Stomach smooth muscle (tissue), 2 donors: ENCODE measurements at regions not wholly inside any gene's neighbourhood (a gene's known extent, or its start where the extent isn't known, plus 50 kb on each side); places are given as distances from the start of the nearest gene placed in this dataset.

Experiments
- H3K27ac ChIP-seq: one replicate; pipeline ENCODE4 v1.7.0; 2013; ENCODE audit warnings: mild to moderate bottlenecking, low read length, inconsistent platforms
- H3K27me3 ChIP-seq, 2 donors: one replicate each; pipeline ENCODE4 v1.7.0; 2013; ENCODE audit warnings: low read length in 2 of 2; ENCODE audit not compliant: insufficient read depth in 2 of 2, control insufficient read depth in 1 of 2
- H3K36me3 ChIP-seq, 2 donors: one replicate each; pipeline ENCODE4 v1.7.0; 2013; ENCODE audit warnings: low read length in 2 of 2; ENCODE audit not compliant: control insufficient read depth in 2 of 2, insufficient read depth in 2 of 2
- H3K4me1 ChIP-seq: one replicate; pipeline ENCODE4 v1.7.0; 2013; ENCODE audit warnings: low read length; ENCODE audit not compliant: control insufficient read depth, insufficient read depth
- H3K4me3 ChIP-seq, 2 donors: one replicate each; pipeline ENCODE4 v1.7.0; 2013; ENCODE audit warnings: low read length in 2 of 2
- H3K9ac ChIP-seq, 2 donors: one replicate each; pipeline ENCODE4 v1.7.0; 2013; ENCODE audit warnings: low read length in 2 of 2, mild to moderate bottlenecking in 1 of 2
- H3K9me3 ChIP-seq, 2 donors: one replicate each; pipeline ENCODE4 v1.7.0; 2013; ENCODE audit warnings: low read length in 2 of 2; ENCODE audit not compliant: control insufficient read depth in 2 of 2
- donor health status: healthy.
- donor health status: Pancreatic carcinoma.

- Histone ChIP-seq H3K4me3 (no peak overlapping the region), H3K27ac (no peak overlapping the region), H3K9me3 (no peaks in the 10 kb centered on the region), H3K4me1 (no peaks in the 10 kb centered on the region), H3K36me3 (no peaks in the 10 kb centered on the region), H3K9ac (no peak overlapping the region), H3K27me3 (no peaks in the 10 kb centered on the region)
Observed at GRCh38 chr5:89575319-89575718, 692.3 kb upstream of the MEF2C start.

GRCh38 chr5:89573345-89573744 lies 690.4 kb upstream of the MEF2C start:
- H3K4me3 ChIP-seq, result no peak overlapping the region
- no peaks in the 10 kb centered on the region for H3K9me3 ChIP-seq
- H3K4me1 ChIP-seq, result no peaks in the 10 kb centered on the region
- no peaks in the 10 kb centered on the region for H3K36me3 ChIP-seq
- no peaks in the 10 kb centered on the region for H3K27me3 ChIP-seq
- no peak overlapping the region for H3K27ac ChIP-seq
- H3K9ac ChIP-seq, result no peak overlapping the region

GRCh38 chr5:89572696-89573095 lies 689.7 kb upstream of the MEF2C start:
- Histone ChIP-seq H3K4me1 (no peaks in the 10 kb centered on the region), H3K27me3 (no peaks in the 10 kb centered on the region), H3K4me3 (no peak overlapping the region), H3K9me3 (no peaks in the 10 kb centered on the region), H3K36me3 (no peaks in the 10 kb centered on the region), H3K9ac (no peak overlapping the region), H3K27ac (no peak overlapping the region)

GRCh38 chr5:89570557-89570956 lies 687.6 kb upstream of the MEF2C start:
- no peaks in the 10 kb centered on the region for H3K9me3 ChIP-seq
- H3K4me1 ChIP-seq, result no peaks in the 10 kb centered on the region
- no peak overlapping the region for H3K4me3 ChIP-seq

GRCh38 chr5:89566340-89566739 lies 683.4 kb upstream of the MEF2C start:
- no peak overlapping the region for H3K4me3 ChIP-seq
- no peaks in the 10 kb centered on the region for H3K36me3 ChIP-seq
- H3K27ac ChIP-seq, result no peak overlapping the region
- H3K27me3 ChIP-seq, result no peaks in the 10 kb centered on the region
- H3K4me1 ChIP-seq, result no peaks in the 10 kb centered on the region
- H3K9me3 ChIP-seq, result no peaks in the 10 kb centered on the region
- H3K9ac ChIP-seq, result no peak overlapping the region

More at GRCh38 chr5:89570557-89570956, 687.6 kb upstream of the MEF2C start:
- H3K36me3 ChIP-seq, result no peaks in the 10 kb centered on the region
- H3K27me3 ChIP-seq, result no peaks in the 10 kb centered on the region
- no peak overlapping the region for H3K27ac ChIP-seq
- no peak overlapping the region for H3K9ac ChIP-seq

- H3K4me1 ChIP-seq, result no peaks in the 10 kb centered on the region
- H3K9ac ChIP-seq, result no peak overlapping the region
- no peaks in the 10 kb centered on the region for H3K36me3 ChIP-seq
- no peak overlapping the region for H3K4me3 ChIP-seq
- H3K9me3 ChIP-seq, result no peaks in the 10 kb centered on the region
- H3K27ac ChIP-seq, result no peak overlapping the region
- H3K27me3 ChIP-seq, result no peaks in the 10 kb centered on the region
Observed at GRCh38 chr5:89560696-89561095, 677.7 kb upstream of the MEF2C start.

- H3K9ac ChIP-seq, result no peak overlapping the region
- no peaks in the 10 kb centered on the region for H3K4me1 ChIP-seq
- no peak overlapping the region for H3K4me3 ChIP-seq
- H3K27me3 ChIP-seq, result no peaks in the 10 kb centered on the region
- no peak overlapping the region for H3K27ac ChIP-seq
- no peaks in the 10 kb centered on the region for H3K36me3 ChIP-seq
- no peaks in the 10 kb centered on the region for H3K9me3 ChIP-seq
Observed at GRCh38 chr5:89556215-89556913, 673.4 kb upstream of the MEF2C start.

GRCh38 chr5:89546657-89547056 lies 663.7 kb upstream of the MEF2C start:
- no peak overlapping the region for H3K4me3 ChIP-seq
- no peaks in the 10 kb centered on the region for H3K9me3 ChIP-seq
- no peak overlapping the region for H3K9ac ChIP-seq
- H3K27me3 ChIP-seq, result no peaks in the 10 kb centered on the region
- H3K27ac ChIP-seq, result no peak overlapping the region
- no peaks in the 10 kb centered on the region for H3K36me3 ChIP-seq
- peaks cover 4% of the 10 kb centered on the region for H3K4me1 ChIP-seq

GRCh38 chr5:89545626-89546025 lies 662.6 kb upstream of the MEF2C start:
- Histone ChIP-seq H3K4me1 (peaks cover 4% of the 10 kb centered on the region), H3K27me3 (no peaks in the 10 kb centered on the region), H3K9me3 (no peaks in the 10 kb centered on the region), H3K4me3 (no peak overlapping the region), H3K27ac (no peak overlapping the region), H3K36me3 (no peaks in the 10 kb centered on the region), H3K9ac (no peak overlapping the region)

GRCh38 chr5:89545076-89545475 lies 662.1 kb upstream of the MEF2C start:
- Histone ChIP-seq H3K27ac (no peak overlapping the region), H3K4me3 (no peak overlapping the region), H3K9me3 (no peaks in the 10 kb centered on the region), H3K9ac (no peak overlapping the region), H3K27me3 (no peaks in the 10 kb centered on the region), H3K36me3 (no peaks in the 10 kb centered on the region), H3K4me1 (peaks cover 4% of the 10 kb centered on the region)

GRCh38 chr5:89542736-89543135 lies 659.8 kb upstream of the MEF2C start:
- Histone ChIP-seq H3K9ac (no peak overlapping the region), H3K27ac (no peak overlapping the region), H3K4me3 (no peak overlapping the region), H3K36me3 (no peaks in the 10 kb centered on the region), H3K9me3 (no peaks in the 10 kb centered on the region), H3K27me3 (no peaks in the 10 kb centered on the region), H3K4me1 (peaks cover 4% of the 10 kb centered on the region)
